Mammary epithelial cell (primary cell): ENCODE measurements at regions not wholly inside any gene's neighbourhood (a gene's known extent, or its start where the extent isn't known, plus 50 kb on each side); places are given as distances from the start of the nearest gene placed in this dataset.

Experiments used
- CTCF ChIP-seq, 2 donors: IDR thresholded peaks in 1 of 2; conservative IDR thresholded peaks in 1 of 2; 2 replicates each; pipeline ENCODE4 v1.5.1; 2011 to 2012; ENCODE audit warnings: inconsistent platforms in 2 of 2, low read length in 2 of 2, mild to moderate bottlenecking in 2 of 2, control low read depth in 1 of 2, low read depth in 1 of 2; ENCODE audit not compliant: insufficient read depth in 1 of 2; ENCODE audit errors: extremely low read depth in 1 of 2
- EZH2 ChIP-seq: IDR thresholded peaks from 2 replicates; pipeline ENCODE4 v1.6.1; 2012; ENCODE audit warnings: low read length, inconsistent platforms, borderline replicate concordance

- TF ChIP-seq EZH2 (no peak), CTCF (conservative IDR thresholded peaks at IDR 0.05 in 1 of 2, IDR thresholded peaks at IDR 0.05 in 1 of 2; ENCODE audit: extremely low read depth in 1 of 2, insufficient read depth in 1 of 2, low read depth in 1 of 2, low read length in 2 of 2) (no peak)
Measured at GRCh38 chr3:139109271-139109670, 64.6 kb upstream of the PRR23C start.
